ENCODE measurements at regions not wholly inside any gene's neighbourhood (a gene's known extent, or its start where the extent isn't known, plus 50 kb on each side); places are given as distances from the start of the nearest gene placed in this dataset. TPM values are rescaled to one million over a fixed set of nuclear protein-coding genes. Genes with fewer than 3 reads are reported as not detected.

Small RNA genes lying in the stretch of these regions (small RNA-seq; reads per million reads assigned to genes)
- gene IGKJ1 (not detected), gene IGKJ3 (not detected), gene IGKJ4 (not detected), gene IGKJ5 (not detected), gene IGKV1-35 (not detected), gene IGKV2-19 (not detected), gene IGKV2-36 (not detected), gene IGKV2-38 (not detected), gene IGKV3-25 (not detected), gene IGKV7-3 (not detected), gene MIR4436A (not detected)
